H9 (cell line): ENCODE measurements at regions not wholly inside any gene's neighbourhood (a gene's known extent, or its start where the extent isn't known, plus 50 kb on each side); places are given as distances from the start of the nearest gene placed in this dataset.

Experiments
- DNase-seq: peaks from one replicate; pipeline ENCODE4 v3.0.0-alpha.2; 2017
- H2AFZ ChIP-seq: one replicate; pipeline ENCODE4 v1.6.1; 2013; ENCODE audit warnings: mild to moderate bottlenecking, low read length, control low read depth, moderate library complexity
- H2AK5ac ChIP-seq: 2 replicates; pipeline ENCODE4 v1.6.1; 2013; ENCODE audit warnings: low read length, control low read depth, mixed read lengths; ENCODE audit not compliant: insufficient read length
- H2BK120ac ChIP-seq: one replicate; pipeline ENCODE4 v1.6.1; 2013; ENCODE audit warnings: low read depth, mild to moderate bottlenecking, low read length, control low read depth, inconsistent platforms; ENCODE audit not compliant: poor library complexity, severe bottlenecking
- H2BK12ac ChIP-seq: 2 replicates; pipeline ENCODE4 v1.6.1; 2013; ENCODE audit warnings: low read length, control low read depth, mixed read lengths, low read depth; ENCODE audit not compliant: insufficient read length
- H2BK15ac ChIP-seq: 2 replicates; pipeline ENCODE4 v1.6.1; 2013; ENCODE audit warnings: low read depth, low read length, control low read depth
- H2BK20ac ChIP-seq: one replicate; pipeline ENCODE4 v1.6.1; 2013; ENCODE audit warnings: low read depth, mild to moderate bottlenecking, low read length, control low read depth, inconsistent platforms; ENCODE audit not compliant: poor library complexity, severe bottlenecking
- H2BK5ac ChIP-seq: 2 replicates; pipeline ENCODE4 v1.6.1; 2013; ENCODE audit warnings: low read length, control low read depth, mixed read lengths; ENCODE audit not compliant: insufficient read length
- H3K14ac ChIP-seq: 2 replicates; pipeline ENCODE4 v1.6.1; 2013; ENCODE audit warnings: low read length, control low read depth; ENCODE audit not compliant: insufficient read depth
- H3K18ac ChIP-seq: 2 replicates; pipeline ENCODE4 v1.6.1; 2013; ENCODE audit warnings: low read depth, mild to moderate bottlenecking, mixed read lengths, low read length, control low read depth; ENCODE audit not compliant: insufficient read length
- H3K23ac ChIP-seq: 2 replicates; pipeline ENCODE4 v1.6.1; 2013; ENCODE audit warnings: low read length, control low read depth, mixed read lengths, low read depth; ENCODE audit not compliant: insufficient read length
- H3K23me2 ChIP-seq: 2 replicates; pipeline ENCODE4 v1.6.1; 2013; ENCODE audit warnings: low read depth, mild to moderate bottlenecking, mixed read lengths, low read length, control low read depth; ENCODE audit not compliant: insufficient read length, poor library complexity, severe bottlenecking
- H3K27ac ChIP-seq: 2 replicates; pipeline ENCODE4 v1.5.1; 2013; ENCODE audit warnings: low read length, control low read depth, mixed read lengths, low read depth; ENCODE audit not compliant: insufficient read length
- H3K27me3 ChIP-seq: 2 replicates; pipeline ENCODE4 v1.6.1; 2013; ENCODE audit warnings: low read length, control low read depth, inconsistent platforms; ENCODE audit not compliant: insufficient read depth
- H3K4ac ChIP-seq: 2 replicates; pipeline ENCODE4 v1.6.1; 2013; ENCODE audit warnings: low read depth, mild to moderate bottlenecking, control low read depth, inconsistent platforms, low read length, moderate library complexity
- H3K4me1 ChIP-seq: 2 replicates; pipeline ENCODE4 v1.6.1; 2013; ENCODE audit warnings: low read length, control low read depth, inconsistent platforms; ENCODE audit not compliant: insufficient read depth
- H3K4me2 ChIP-seq: 2 replicates; pipeline ENCODE4 v1.6.1; 2013; ENCODE audit warnings: low read length, control low read depth, mixed read lengths; ENCODE audit not compliant: insufficient read length, insufficient read depth
- H3K56ac ChIP-seq: 2 replicates; pipeline ENCODE4 v1.6.1; 2013; ENCODE audit warnings: low read depth, mild to moderate bottlenecking, mixed read lengths, low read length, control low read depth; ENCODE audit not compliant: insufficient read length
- H3K79me1 ChIP-seq: 2 replicates; pipeline ENCODE4 v1.6.1; 2013; ENCODE audit warnings: low read depth, mild to moderate bottlenecking, moderate library complexity, low read length, control low read depth, inconsistent platforms; ENCODE audit not compliant: insufficient read depth, poor library complexity, severe bottlenecking
- H3K79me2 ChIP-seq: 2 replicates; pipeline ENCODE4 v1.6.1; 2013; ENCODE audit warnings: low read length, control low read depth, inconsistent platforms; ENCODE audit not compliant: insufficient read depth
- H3K9ac ChIP-seq: 2 replicates; pipeline ENCODE4 v1.6.1; 2013; ENCODE audit warnings: low read length, control low read depth, mixed read lengths; ENCODE audit not compliant: insufficient read length; ENCODE audit errors: extremely low read depth
- H3K9me3 ChIP-seq: one replicate; pipeline ENCODE4 v1.6.1; 2013; ENCODE audit warnings: low read depth, low read length, inconsistent platforms; ENCODE audit not compliant: control insufficient read depth
- H3T11ph ChIP-seq: one replicate; pipeline ENCODE4 v1.6.1; 2013; ENCODE audit warnings: mild to moderate bottlenecking, low read length, control low read depth, inconsistent platforms
- H4K20me1 ChIP-seq: one replicate; pipeline ENCODE4 v1.6.1; 2013; ENCODE audit not compliant: control insufficient read depth, insufficient read length, insufficient read depth
- H4K5ac ChIP-seq: 2 replicates; pipeline ENCODE4 v1.6.1; 2013; ENCODE audit warnings: low read depth, mild to moderate bottlenecking, mixed read lengths, low read length, control low read depth; ENCODE audit not compliant: insufficient read length
- H4K8ac ChIP-seq: replicated peaks from 2 replicates; pipeline ENCODE4 v1.6.1; 2013; ENCODE audit warnings: low read length, control low read depth, mixed read lengths, low read depth; ENCODE audit not compliant: insufficient read length
- H4K91ac ChIP-seq: 2 replicates; pipeline ENCODE4 v1.6.1; 2013; ENCODE audit warnings: low read depth, mild to moderate bottlenecking, moderate library complexity, mixed read lengths, low read length, control low read depth; ENCODE audit not compliant: insufficient read length
- H3K27ac Mint-ChIP-seq, 3 experiments: 2 replicates in 2 of 3; 3 replicates in 1 of 3; pipeline ENCODE4 v1.8.0; 2020 to 2021; ENCODE audit warnings: mixed read lengths in 3 of 3, mild to moderate bottlenecking in 1 of 3, moderate library complexity in 1 of 3
- H3K27me3 Mint-ChIP-seq: 2 replicates; pipeline ENCODE4 v1.8.0; 2021; ENCODE audit warnings: low read depth, mild to moderate bottlenecking, moderate library complexity, mixed read lengths
- H3K36me3 Mint-ChIP-seq, 3 experiments: 2 replicates in 2 of 3; 3 replicates in 1 of 3; pipeline ENCODE4 v1.8.0; 2020 to 2021; ENCODE audit warnings: low read depth in 3 of 3, mixed read lengths in 3 of 3; ENCODE audit not compliant: insufficient read depth in 1 of 3
- H3K4me1 Mint-ChIP-seq, 2 experiments: 2 replicates each; pipeline ENCODE4 v1.8.0; 2020; ENCODE audit warnings: mixed read lengths in 2 of 2
- H3K4me3 Mint-ChIP-seq, 2 experiments: 2 replicates in 1 of 2; 3 replicates in 1 of 2; pipeline ENCODE4 v1.8.0; 2020 to 2021; ENCODE audit warnings: mild to moderate bottlenecking in 2 of 2, mixed read lengths in 2 of 2, moderate library complexity in 1 of 2
- H3K9me3 Mint-ChIP-seq, 2 experiments: 2 replicates in 1 of 2; 3 replicates in 1 of 2; pipeline ENCODE4 v1.8.0; 2020; ENCODE audit warnings: mild to moderate bottlenecking in 2 of 2, mixed read lengths in 2 of 2, moderate library complexity in 1 of 2
- WGBS: extraction: QIAGEN DNeasy Blood & Tissue Kit; methylation state at CpG from one replicate; pipeline ENCODE4 v1.1.7; 2013; ENCODE audit warnings: missing lambda C conversion rate, low lambda C conversion rate, mixed read lengths; ENCODE audit not compliant: insufficient read length; ENCODE audit errors: extremely low coverage; 5-methylcytosine and 5-hydroxymethylcytosine counted together
- TF ChIP-seq, protein P1 (sequence below): fragments of 200-600 bp; sonication (generic); conservative IDR thresholded peaks from 3 replicates; pipeline ENCODE4 v1.8.0; 2021; ENCODE audit warnings: antibody characterized with exemption, mild to moderate bottlenecking

DNA sequence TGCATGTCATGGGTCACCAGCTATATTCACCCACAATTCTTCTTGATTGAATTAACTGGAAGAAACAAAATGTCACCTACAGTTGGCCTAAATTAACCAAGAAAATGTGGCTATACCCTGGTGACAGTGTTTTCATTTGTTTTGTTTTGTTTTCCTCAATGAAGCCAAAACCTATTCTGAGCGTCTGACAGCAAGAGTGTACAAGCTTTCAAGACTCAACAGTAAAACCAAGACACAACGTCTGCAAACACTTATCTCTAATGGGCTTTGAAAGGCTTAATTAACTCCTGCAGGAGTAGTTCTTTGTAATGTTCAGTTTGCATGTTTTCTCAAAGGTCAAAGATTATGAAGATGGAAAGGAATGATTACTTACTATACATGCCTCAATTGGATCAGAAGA lies 827.6 kb upstream of the KLHL29 start:
- no peaks in the 10 kb centered on the region for H3K79me2 ChIP-seq
- H3K36me3 Mint-ChIP-seq, result no peaks in the 10 kb centered on the region
- no peaks in the 10 kb centered on the region for H3K27me3 Mint-ChIP-seq
- WGBS, result no CpG with 5 or more reads among the region's 2 CpGs
- H3K23ac ChIP-seq, result no peak overlapping the region
- no peak overlapping the region for H3K56ac ChIP-seq
- H2BK5ac ChIP-seq, result no peak overlapping the region
- no peak overlapping the region for H2AK5ac ChIP-seq
- no peak overlapping the region for H3K27ac Mint-ChIP-seq
- H3K27me3 ChIP-seq, result no peaks in the 10 kb centered on the region
- no peak overlapping the region for H2BK12ac ChIP-seq
- no peak overlapping the region for H3K9ac ChIP-seq
- no peaks in the 10 kb centered on the region for H3K79me1 ChIP-seq
- no peak overlapping the region for H4K8ac ChIP-seq
- H4K91ac ChIP-seq, result no peak overlapping the region
- no peaks in the 10 kb centered on the region for H3K9me3 Mint-ChIP-seq
- H2BK15ac ChIP-seq, result no peak overlapping the region
- no peak overlapping the region for H3K18ac ChIP-seq
- H4K5ac ChIP-seq, result no peak overlapping the region
- no peak for DNase-seq
- no peaks in the 10 kb centered on the region for H3K9me3 ChIP-seq
- no peak overlapping the region for H3T11ph ChIP-seq
- H3K23me2 ChIP-seq, result no peaks in the 10 kb centered on the region
- no peaks in the 10 kb centered on the region for H3K4me1 Mint-ChIP-seq
- no peaks in the 10 kb centered on the region for H4K20me1 ChIP-seq
- H3K4ac ChIP-seq, result no peak overlapping the region
- no peak overlapping the region for H2BK120ac ChIP-seq
- H2BK20ac ChIP-seq, result no peak overlapping the region
- H3K27ac ChIP-seq, result no peak overlapping the region
- no peak overlapping the region for H3K4me3 Mint-ChIP-seq
- H3K4me1 ChIP-seq, result no peaks in the 10 kb centered on the region
- no peak overlapping the region for H3K14ac ChIP-seq
- no peak overlapping the region for H3K4me2 ChIP-seq
- TF ChIP-seq, protein P1, sequence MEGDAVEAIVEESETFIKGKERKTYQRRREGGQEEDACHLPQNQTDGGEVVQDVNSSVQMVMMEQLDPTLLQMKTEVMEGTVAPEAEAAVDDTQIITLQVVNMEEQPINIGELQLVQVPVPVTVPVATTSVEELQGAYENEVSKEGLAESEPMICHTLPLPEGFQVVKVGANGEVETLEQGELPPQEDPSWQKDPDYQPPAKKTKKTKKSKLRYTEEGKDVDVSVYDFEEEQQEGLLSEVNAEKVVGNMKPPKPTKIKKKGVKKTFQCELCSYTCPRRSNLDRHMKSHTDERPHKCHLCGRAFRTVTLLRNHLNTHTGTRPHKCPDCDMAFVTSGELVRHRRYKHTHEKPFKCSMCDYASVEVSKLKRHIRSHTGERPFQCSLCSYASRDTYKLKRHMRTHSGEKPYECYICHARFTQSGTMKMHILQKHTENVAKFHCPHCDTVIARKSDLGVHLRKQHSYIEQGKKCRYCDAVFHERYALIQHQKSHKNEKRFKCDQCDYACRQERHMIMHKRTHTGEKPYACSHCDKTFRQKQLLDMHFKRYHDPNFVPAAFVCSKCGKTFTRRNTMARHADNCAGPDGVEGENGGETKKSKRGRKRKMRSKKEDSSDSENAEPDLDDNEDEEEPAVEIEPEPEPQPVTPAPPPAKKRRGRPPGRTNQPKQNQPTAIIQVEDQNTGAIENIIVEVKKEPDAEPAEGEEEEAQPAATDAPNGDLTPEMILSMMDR, result no peak
- no peak overlapping the region for H2AFZ ChIP-seq
